Retinal pigment epithelial cell (primary cell): ENCODE measurements at regions not wholly inside any gene's neighbourhood (a gene's known extent, or its start where the extent isn't known, plus 50 kb on each side); places are given as distances from the start of the nearest gene placed in this dataset.
A peak's percentile ranks its signal among the peaks of the same experiment; 100 is the strongest.
"Not testable (repeated sequence)": the region's sequence is repeated elsewhere in the genome, so short reads cannot be mapped to it uniquely, and the experiment has no call there.

Experiments
- DNase-seq: peaks from one replicate; pipeline ENCODE4 v3.0.0-alpha.2; 2010; ENCODE audit warnings: low read depth
- H3K4me3 ChIP-seq: 2 replicates; pipeline ENCODE4 v1.5.1; 2011; ENCODE audit warnings: mild to moderate bottlenecking, low read length, control low read depth, moderate library complexity
- TF ChIP-seq, protein P1 (sequence below): conservative IDR thresholded peaks from 2 replicates; pipeline ENCODE4 v1.5.1; 2011; ENCODE audit warnings: low read depth, low read length, control low read depth, inconsistent platforms

GRCh38 chr13:46479283-46479682, 73.7 kb upstream of the LRCH1 start:
- TF ChIP-seq, protein P1, sequence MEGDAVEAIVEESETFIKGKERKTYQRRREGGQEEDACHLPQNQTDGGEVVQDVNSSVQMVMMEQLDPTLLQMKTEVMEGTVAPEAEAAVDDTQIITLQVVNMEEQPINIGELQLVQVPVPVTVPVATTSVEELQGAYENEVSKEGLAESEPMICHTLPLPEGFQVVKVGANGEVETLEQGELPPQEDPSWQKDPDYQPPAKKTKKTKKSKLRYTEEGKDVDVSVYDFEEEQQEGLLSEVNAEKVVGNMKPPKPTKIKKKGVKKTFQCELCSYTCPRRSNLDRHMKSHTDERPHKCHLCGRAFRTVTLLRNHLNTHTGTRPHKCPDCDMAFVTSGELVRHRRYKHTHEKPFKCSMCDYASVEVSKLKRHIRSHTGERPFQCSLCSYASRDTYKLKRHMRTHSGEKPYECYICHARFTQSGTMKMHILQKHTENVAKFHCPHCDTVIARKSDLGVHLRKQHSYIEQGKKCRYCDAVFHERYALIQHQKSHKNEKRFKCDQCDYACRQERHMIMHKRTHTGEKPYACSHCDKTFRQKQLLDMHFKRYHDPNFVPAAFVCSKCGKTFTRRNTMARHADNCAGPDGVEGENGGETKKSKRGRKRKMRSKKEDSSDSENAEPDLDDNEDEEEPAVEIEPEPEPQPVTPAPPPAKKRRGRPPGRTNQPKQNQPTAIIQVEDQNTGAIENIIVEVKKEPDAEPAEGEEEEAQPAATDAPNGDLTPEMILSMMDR, result no peak
- no peak for DNase-seq
- H3K4me3 ChIP-seq, result no peak overlapping the region

DNA sequence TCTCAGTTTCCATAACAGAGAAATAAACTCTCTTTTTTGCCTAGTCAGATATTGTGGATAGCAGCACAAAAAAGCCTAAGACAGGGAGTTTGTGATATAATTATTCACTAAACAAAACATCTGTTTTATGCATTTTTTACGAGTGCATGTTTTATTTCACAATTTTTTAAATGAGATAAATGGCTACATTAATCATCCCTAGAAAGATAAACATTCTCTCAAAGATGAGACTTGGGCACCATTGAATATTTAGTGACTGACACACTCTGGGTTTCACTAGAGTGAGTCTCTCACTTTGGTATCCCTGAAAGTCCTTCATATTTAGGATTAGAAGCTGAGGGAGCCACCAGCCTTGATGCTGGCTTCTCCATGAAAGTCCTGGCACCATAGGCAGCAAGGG, 74.3 kb upstream of the LRCH1 start:
- DNase-seq, result no peak
- H3K4me3 ChIP-seq, result no peak overlapping the region
- TF ChIP-seq, protein P1, result no peak

DNA sequence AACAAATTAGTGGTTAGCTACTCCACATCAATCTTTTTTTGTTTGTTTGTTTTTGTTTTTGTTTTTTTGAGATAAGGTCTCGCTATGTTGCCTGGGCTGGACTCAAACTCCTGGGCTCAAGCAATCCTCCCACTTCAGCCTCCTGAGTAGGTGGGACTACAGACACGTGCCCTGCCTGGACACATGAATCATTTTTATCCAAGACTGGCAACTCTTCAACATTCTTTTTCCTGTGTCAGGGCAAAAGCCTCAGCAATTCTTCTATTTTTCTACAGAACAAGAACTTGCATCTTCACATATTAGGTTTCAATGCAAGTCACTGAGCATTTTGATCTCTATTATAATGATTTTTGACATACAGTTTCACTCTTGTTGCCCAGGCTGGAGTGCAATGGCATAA, 76.8 kb upstream of the LRCH1 start:
- TF ChIP-seq, protein P1, result no peak
- DNase-seq, result no peak
- no peak overlapping the region for H3K4me3 ChIP-seq

DNA sequence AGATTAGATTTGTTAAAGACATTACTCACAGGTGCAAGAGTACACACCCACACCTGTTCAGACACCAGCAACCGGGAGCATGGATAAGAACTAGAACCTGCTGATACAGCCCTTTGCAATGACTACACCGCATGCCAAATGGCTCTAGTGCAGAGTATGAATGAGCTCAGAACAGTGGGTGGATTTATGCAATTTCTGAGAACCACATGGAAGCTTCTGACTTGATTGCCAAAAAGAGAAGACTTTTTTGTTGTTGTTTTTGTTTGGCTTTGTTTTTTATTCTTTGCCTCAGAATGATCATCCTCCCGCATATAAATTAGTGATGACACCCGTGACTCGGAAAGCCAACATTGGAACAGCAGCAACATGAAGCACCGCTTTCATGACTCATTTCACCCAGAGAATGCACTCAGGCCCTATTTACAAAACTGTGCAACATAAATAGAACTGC, 77.4 kb upstream of the LRCH1 start:
- no peak overlapping the region for H3K4me3 ChIP-seq
- TF ChIP-seq, protein P1, result no peak
- DNase-seq, result no peak

DNA sequence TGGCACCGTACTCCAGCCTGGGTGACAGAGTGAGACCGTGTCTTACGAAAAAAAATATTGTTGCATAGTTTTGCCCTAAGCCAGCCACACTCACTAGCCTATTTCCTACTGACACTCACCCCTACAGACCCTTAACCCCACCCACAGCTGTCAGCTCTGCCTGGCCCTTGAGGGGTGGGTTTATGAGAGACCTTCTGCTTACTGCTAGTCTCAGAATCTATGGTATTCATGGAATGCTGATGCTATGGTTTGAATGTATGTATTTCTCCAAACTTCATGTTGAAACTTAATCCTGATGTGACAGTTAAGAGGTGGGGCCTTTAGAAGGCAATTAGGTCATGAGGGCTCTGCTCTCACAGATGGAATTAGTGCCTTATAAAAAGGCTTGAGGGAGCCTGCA, 79.2 kb upstream of the LRCH1 start:
- TF ChIP-seq, protein P1, result no peak
- DNase-seq, result peak; percentile 18
- no peak overlapping the region for H3K4me3 ChIP-seq

DNA sequence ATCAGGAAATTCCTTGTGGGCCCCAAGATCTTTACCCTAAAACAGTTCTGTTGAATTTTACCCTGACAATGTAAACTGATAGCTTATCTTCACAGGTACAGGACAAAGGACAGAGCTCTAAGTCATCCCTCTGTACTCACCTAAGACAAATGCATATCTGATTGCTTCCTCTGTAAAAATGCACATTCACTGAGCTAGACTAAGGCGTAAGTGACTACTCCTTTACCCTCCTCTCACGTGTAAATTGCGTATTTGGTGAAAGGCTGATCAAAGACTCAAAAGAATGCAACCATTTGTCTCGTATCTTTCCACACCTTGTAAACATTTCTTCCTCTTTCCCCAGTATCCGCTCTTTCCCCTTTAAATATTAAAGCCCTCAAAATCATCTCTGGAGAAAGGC, 80.6 kb upstream of the LRCH1 start:
- H3K4me3 ChIP-seq, result no peak overlapping the region
- no peak for DNase-seq
- TF ChIP-seq, protein P1, result no peak

GRCh38 chr13:46469699-46470098, 82.6 kb upstream of the RUBCNL start:
- DNase-seq, H3K4me3 ChIP-seq: not testable (repeated sequence)
